K562 (cell line): ENCODE measurements at regions not wholly inside any gene's neighbourhood (a gene's known extent, or its start where the extent isn't known, plus 50 kb on each side); places are given as distances from the start of the nearest gene placed in this dataset.

Source experiments
- CTBP1 ChIP-seq: fragments of 450-650 bp; IDR thresholded peaks from 2 replicates; pipeline ENCODE4 v1.6.1; 2016; ENCODE audit warnings: borderline replicate concordance
- IRF9 ChIP-seq: fragments of 450-650 bp; IDR thresholded peaks from 2 replicates; pipeline ENCODE4 v1.6.1; 2016; ENCODE audit warnings: missing biosample characterization, missing genetic modification characterization
- NBN ChIP-seq: fragments of 450-650 bp; IDR thresholded peaks from 2 replicates; pipeline ENCODE4 v1.6.1; 2016; ENCODE audit warnings: low read depth, mild to moderate bottlenecking
- NCOR1 ChIP-seq: fragments of 450-650 bp; IDR thresholded peaks from 2 replicates; pipeline ENCODE4 v1.6.1; 2016; ENCODE audit warnings: mild to moderate bottlenecking, moderate library complexity
- PREB ChIP-seq: sonication (generic); formaldehyde crosslinking; IDR thresholded peaks from 2 replicates; pipeline ENCODE4 v1.8.1; 2023; ENCODE audit warnings: mild to moderate bottlenecking, missing genetic modification reagents
- RAD21 ChIP-seq, 2 experiments: fragments of 250-450 bp in 1 of 2; fragments of 450-650 bp in 1 of 2; sonication (Bioruptor Pico) in 1 of 2; formaldehyde crosslinking in 1 of 2; IDR thresholded peaks in 1 of 2; conservative IDR thresholded peaks in 1 of 2; 2 replicates each; pipeline versions ENCODE4 v1.4.0 to v1.8.0; 2020 to 2022; ENCODE audit warnings: mild to moderate bottlenecking in 2 of 2, moderate library complexity in 1 of 2
- SMARCB1 ChIP-seq: IDR thresholded peaks from 2 replicates; pipeline ENCODE4 v1.6.1; 2011; ENCODE audit warnings: improper control_type of control experiment, low read depth; ENCODE audit not compliant: insufficient read length
- TAF1 ChIP-seq: IDR thresholded peaks from 2 replicates; pipeline ENCODE4 v1.6.1; 2011; ENCODE audit warnings: mild to moderate bottlenecking, low read length, moderate library complexity; ENCODE audit not compliant: insufficient read depth, control insufficient read depth, severe bottlenecking; ENCODE audit errors: extremely low read depth
- YY1 ChIP-seq, 3 experiments: IDR thresholded peaks; 2 replicates each; pipeline ENCODE4 v1.6.1; 2011; ENCODE audit warnings: low read length in 2 of 3, mild to moderate bottlenecking in 2 of 3, moderate library complexity in 2 of 3, borderline replicate concordance in 1 of 3, control low read depth in 1 of 3, low read depth in 1 of 3; ENCODE audit not compliant: insufficient read depth in 3 of 3, insufficient replicate concordance in 2 of 3, control insufficient read depth in 1 of 3, insufficient read length in 1 of 3; ENCODE audit errors: extremely low read depth in 1 of 3
- ZNF318 ChIP-seq, 2 experiments: fragments of 450-650 bp; IDR thresholded peaks; 2 replicates each; pipeline ENCODE4 v1.6.1; 2016; ENCODE audit warnings: mild to moderate bottlenecking in 2 of 2, borderline replicate concordance in 1 of 2, low read depth in 1 of 2, moderate library complexity in 1 of 2
- ZNF589 ChIP-seq: fragments of 200-800 bp; sonication (Bioruptor generic); IDR thresholded peaks from 2 replicates; pipeline ENCODE4 v1.6.1; 2016; ENCODE audit warnings: low read depth, missing genetic modification characterization, missing compliant biosample characterization

GRCh38 chr7:83751217-83751616 is 102.3 kb upstream of the SEMA3E start:
- TF ChIP-seq YY1 (IDR thresholded peaks at IDR 0.05; ENCODE audit: borderline replicate concordance in 1 of 3, control insufficient read depth in 1 of 3, extremely low read depth in 1 of 3, insufficient read depth in 3 of 3, insufficient read length in 1 of 3, insufficient replicate concordance in 2 of 3, low read depth in 1 of 3, low read length in 2 of 3), result no peak
- no peak for TF ChIP-seq PREB (CRISPR knock-in tag)
- TF ChIP-seq ZNF589 (CRISPR knock-in tag), result no peak
- TF ChIP-seq RAD21 (CRISPR knock-in tag; conservative IDR thresholded peaks at IDR 0.05 in 1 of 2, IDR thresholded peaks at IDR 0.05 in 1 of 2), result no peak
- TF ChIP-seq CTBP1, result no peak
- no peak for TF ChIP-seq NBN
- TF ChIP-seq NCOR1, result no peak
- no peak for TF ChIP-seq IRF9 (tag)
- TF ChIP-seq ZNF318 (IDR thresholded peaks at IDR 0.05; ENCODE audit: borderline replicate concordance in 1 of 2, low read depth in 1 of 2), result no peak
- no peak for TF ChIP-seq TAF1
- TF ChIP-seq SMARCB1, result no peak
